ENCODE measurements at regions not wholly inside any gene's neighbourhood (a gene's known extent, or its start where the extent isn't known, plus 50 kb on each side); places are given as distances from the start of the nearest gene placed in this dataset.

- intact Hi-C loops (cut with micrococcal nuclease; ENCODE audit: unreplicated experiment) (no loop called here), in situ Hi-C loops (cut with MboI) (no loop called here)
- H3K27ac ChIP-seq (ENCODE audit: control insufficient read depth, insufficient read depth): no peak overlapping the region
- H3K9ac ChIP-seq (ENCODE audit: control insufficient read depth, insufficient read depth, low read length): no peak overlapping the region
- H3K27me3 ChIP-seq (replicated peaks in 1 of 2; ENCODE audit: control insufficient read depth in 2 of 2, insufficient read depth in 2 of 2, low read length in 1 of 2): no peaks in the 10 kb centered on the region
- H3K9me3 ChIP-seq (replicated peaks; ENCODE audit: control insufficient read depth, insufficient read depth, low read length): no peaks in the 10 kb centered on the region
- POLR2A ChIA-PET: no interaction called here
- no peak overlapping the region for H2AFZ ChIP-seq (ENCODE audit: control insufficient read depth, low read depth, low read length)
- 48% methylated on average over 3 of the region's 3 CpGs for WGBS (ENCODE audit: insufficient coverage, insufficient replicate concordance, low lambda C conversion rate, missing lambda C conversion rate)
- no peaks in the 10 kb centered on the region for H3K36me3 ChIP-seq (ENCODE audit: control insufficient read depth in 2 of 2, insufficient read depth in 2 of 2, low read length in 1 of 2)
- H3K4me1 ChIP-seq (ENCODE audit: control insufficient read depth, insufficient read depth, low read length): no peaks in the 10 kb centered on the region
- no peaks in the 10 kb centered on the region for H3K79me2 ChIP-seq (ENCODE audit: control insufficient read depth, insufficient read depth, low read length)
- TF ChIP-seq, protein P1, sequence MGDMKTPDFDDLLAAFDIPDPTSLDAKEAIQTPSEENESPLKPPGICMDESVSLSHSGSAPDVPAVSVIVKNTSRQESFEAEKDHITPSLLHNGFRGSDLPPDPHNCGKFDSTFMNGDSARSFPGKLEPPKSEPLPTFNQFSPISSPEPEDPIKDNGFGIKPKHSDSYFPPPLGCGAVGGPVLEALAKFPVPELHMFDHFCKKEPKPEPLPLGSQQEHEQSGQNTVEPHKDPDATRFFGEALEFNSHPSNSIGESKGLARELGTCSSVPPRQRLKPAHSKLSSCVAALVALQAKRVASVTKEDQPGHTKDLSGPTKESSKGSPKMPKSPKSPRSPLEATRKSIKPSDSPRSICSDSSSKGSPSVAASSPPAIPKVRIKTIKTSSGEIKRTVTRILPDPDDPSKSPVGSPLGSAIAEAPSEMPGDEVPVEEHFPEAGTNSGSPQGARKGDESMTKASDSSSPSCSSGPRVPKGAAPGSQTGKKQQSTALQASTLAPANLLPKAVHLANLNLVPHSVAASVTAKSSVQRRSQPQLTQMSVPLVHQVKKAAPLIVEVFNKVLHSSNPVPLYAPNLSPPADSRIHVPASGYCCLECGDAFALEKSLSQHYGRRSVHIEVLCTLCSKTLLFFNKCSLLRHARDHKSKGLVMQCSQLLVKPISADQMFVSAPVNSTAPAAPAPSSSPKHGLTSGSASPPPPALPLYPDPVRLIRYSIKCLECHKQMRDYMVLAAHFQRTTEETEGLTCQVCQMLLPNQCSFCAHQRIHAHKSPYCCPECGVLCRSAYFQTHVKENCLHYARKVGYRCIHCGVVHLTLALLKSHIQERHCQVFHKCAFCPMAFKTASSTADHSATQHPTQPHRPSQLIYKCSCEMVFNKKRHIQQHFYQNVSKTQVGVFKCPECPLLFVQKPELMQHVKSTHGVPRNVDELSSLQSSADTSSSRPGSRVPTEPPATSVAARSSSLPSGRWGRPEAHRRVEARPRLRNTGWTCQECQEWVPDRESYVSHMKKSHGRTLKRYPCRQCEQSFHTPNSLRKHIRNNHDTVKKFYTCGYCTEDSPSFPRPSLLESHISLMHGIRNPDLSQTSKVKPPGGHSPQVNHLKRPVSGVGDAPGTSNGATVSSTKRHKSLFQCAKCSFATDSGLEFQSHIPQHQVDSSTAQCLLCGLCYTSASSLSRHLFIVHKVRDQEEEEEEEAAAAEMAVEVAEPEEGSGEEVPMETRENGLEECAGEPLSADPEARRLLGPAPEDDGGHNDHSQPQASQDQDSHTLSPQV (IDR thresholded peaks at IDR 0.05): no peak
- TF ChIP-seq TAF1 (IDR thresholded peaks at IDR 0.05; ENCODE audit: borderline replicate concordance, low read depth, low read length) (no peak), E2F4 (IDR thresholded peaks at IDR 0.05; ENCODE audit: low read depth, low read length) (no peak), YBX1 (IDR thresholded peaks at IDR 0.05) (no peak), IKZF2 (IDR thresholded peaks at IDR 0.05) (no peak), HDAC6 (IDR thresholded peaks at IDR 0.05; ENCODE audit: unreplicated experiment) (no peak), NR2F1 (conservative IDR thresholded peaks at IDR 0.05) (no peak), MXI1 (IDR thresholded peaks at IDR 0.05; ENCODE audit: low read depth, low read length) (no peak)
- TF ChIP-seq, protein P2, sequence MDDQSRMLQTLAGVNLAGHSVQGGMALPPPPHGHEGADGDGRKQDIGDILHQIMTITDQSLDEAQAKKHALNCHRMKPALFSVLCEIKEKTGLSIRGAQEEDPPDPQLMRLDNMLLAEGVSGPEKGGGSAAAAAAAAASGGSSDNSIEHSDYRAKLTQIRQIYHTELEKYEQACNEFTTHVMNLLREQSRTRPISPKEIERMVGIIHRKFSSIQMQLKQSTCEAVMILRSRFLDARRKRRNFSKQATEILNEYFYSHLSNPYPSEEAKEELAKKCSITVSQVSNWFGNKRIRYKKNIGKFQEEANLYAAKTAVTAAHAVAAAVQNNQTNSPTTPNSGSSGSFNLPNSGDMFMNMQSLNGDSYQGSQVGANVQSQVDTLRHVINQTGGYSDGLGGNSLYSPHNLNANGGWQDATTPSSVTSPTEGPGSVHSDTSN (IDR thresholded peaks at IDR 0.05; ENCODE audit: insufficient replicate concordance, low read depth, low read length): no peak
- RAD21 ChIA-PET (ENCODE audit: unreplicated experiment): no interaction called here
- no peaks in the 10 kb centered on the region for H4K20me1 ChIP-seq (ENCODE audit: control insufficient read depth, insufficient read depth)
- H3K4me2 ChIP-seq (ENCODE audit: control insufficient read depth, insufficient read depth): no peak overlapping the region
- CTCF ChIA-PET: no interaction called here
- ATAC-seq (no peak), FAIRE-seq (no peak), DNase-seq (ENCODE audit: low read depth, low spot score) (no peak)
- SMC1A ChIA-PET (ENCODE audit: uncharacterized antibody, unreplicated experiment): interaction anchor here (1.6 kb wide), 1 partner anchor 8 kb away, joined by 4 read pairs; no protein-coding TSS in a partner anchor
- no peak overlapping the region for H3K4me3 ChIP-seq
- BruUV-seq (replicated peaks): no TSS peak
Measured at GRCh38 chr7:84642611-84643010, 448.0 kb upstream of the SEMA3A start.

Measured in GM12878 (cell line).